Ureter (tissue), 1 donor: ENCODE measurements at regions not wholly inside any gene's neighbourhood (a gene's known extent, or its start where the extent isn't known, plus 50 kb on each side); places are given as distances from the start of the nearest gene placed in this dataset.
"Not testable (repeated sequence)": the region's sequence is repeated elsewhere in the genome, so short reads cannot be mapped to it uniquely, and the experiment has no call there.

Experiments used
- DNase-seq: peaks from one replicate; pipeline ENCODE4 v3.0.0-alpha.2; 2020; ENCODE audit warnings: low spot score
- donor health status: DM: yes; HTN: yes; CAD: no.

- DNase-seq: no peak
Measured at GRCh38 chr2:210956101-210956500, 399.7 kb downstream of the CPS1 start.

DNA sequence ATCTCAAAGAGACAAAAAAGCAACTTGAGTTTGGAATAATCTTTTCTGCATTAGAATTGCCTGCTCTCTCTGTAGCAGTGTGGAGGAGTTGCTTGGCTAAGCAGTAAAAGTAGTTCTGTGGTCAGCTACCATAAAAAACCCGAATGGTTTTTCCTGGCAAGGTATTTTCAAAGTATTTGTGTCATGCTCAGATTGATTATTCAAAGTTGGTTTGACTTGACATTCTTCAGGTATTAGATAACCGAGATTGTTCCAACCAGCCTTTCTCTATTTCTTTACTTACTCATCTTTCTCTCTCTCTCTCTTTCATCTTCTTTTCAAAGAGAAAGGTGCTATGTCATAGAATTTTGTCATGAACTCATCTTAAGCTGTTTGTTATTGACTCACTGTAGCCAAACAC is 404.9 kb downstream of the CPS1 start:
- DNase-seq: no peak

DNA sequence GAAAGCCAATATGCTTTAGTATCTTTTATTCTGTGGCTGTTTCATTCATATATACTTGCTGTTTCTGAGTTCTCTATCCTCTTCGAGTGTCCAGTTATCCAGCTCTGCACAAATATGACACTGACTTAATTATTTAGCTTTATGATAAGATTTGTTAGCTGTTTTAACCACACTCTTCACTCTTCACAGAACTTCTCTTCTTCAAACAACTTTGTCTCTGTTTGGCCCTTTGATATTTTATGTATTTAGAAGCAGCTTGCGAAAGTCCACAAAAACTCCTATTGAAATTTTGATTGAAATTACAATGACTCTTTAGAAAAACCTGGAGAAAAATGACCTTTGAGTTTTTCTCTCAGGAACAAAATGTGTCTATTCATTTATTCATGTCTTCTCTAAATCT is 407.0 kb downstream of the CPS1 start:
- no peak for DNase-seq

GRCh38 chr2:210964141-210964764 is 407.9 kb downstream of the CPS1 start:
- DNase-seq: no peak

GRCh38 chr2:210965472-210965871 is 409.1 kb downstream of the CPS1 start:
- no peak for DNase-seq

DNA sequence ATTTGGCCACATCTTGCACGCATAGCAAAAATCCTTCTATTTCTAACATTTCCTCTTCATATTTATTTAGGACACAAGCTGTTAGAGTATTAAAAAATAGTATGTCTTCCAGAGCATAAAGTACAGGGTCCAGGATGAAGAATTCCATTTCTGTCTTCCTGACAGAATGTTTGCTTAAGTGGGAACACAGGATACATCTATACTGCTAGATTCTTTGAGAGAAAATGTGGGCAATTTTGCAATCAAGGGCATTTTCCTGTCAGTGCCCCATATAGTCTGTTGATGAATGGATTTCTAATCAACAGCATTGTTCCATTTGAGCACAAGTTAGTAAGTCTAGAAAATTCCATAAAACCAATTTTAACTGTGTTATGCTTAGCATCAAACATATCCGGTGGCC is 409.9 kb downstream of the CPS1 start:
- no peak for DNase-seq

- DNase-seq: no peak
Measured at GRCh38 chr2:210971431-210971830, 415.0 kb downstream of the CPS1 start.

DNA sequence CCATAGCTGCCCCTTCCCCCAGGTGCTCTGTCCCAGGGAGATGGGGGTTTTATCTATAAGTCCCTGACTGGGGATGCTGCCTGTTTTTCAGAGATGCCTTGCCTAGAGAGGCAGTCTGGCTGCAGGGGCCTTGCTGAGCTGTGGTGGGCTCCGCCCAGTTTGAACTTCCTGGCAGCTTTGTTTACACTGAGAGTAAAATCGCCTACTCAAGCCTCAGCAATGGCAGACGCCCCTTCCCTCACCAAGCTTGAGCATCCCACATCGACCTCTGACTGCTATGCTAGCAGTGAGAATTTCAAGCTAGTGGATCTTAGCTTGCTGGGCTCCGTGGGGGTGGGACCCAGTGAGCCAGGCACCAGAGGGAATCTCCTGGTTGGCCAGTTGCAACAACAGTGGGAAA is 430.4 kb downstream of the CPS1 start:
- not testable (repeated sequence) for DNase-seq

- DNase-seq: no peak
Measured at GRCh38 chr2:210991107-210991506, 434.7 kb downstream of the CPS1 start.

DNA sequence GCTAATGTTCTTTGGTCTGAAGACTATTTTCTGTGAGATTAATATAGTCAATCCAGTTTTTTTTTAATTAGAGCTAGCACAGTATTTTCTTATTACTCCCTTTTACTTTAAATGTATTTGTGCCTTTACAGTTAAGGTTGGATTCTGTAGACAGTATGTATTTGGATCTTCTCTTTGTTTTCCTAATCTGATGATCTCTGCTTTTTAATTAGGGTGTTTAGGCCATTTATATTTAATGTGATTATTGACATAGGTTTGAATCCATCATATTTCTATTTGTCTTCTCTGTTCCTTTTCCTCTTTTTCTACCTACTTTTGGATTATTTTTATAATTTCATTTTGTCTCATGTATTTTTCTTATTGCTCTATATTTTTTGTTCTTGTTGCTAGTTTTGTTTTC is 437.7 kb downstream of the CPS1 start:
- DNase-seq: no peak

- DNase-seq: no peak
Measured at GRCh38 chr2:210997373-210997772, 441.0 kb downstream of the CPS1 start.

DNA sequence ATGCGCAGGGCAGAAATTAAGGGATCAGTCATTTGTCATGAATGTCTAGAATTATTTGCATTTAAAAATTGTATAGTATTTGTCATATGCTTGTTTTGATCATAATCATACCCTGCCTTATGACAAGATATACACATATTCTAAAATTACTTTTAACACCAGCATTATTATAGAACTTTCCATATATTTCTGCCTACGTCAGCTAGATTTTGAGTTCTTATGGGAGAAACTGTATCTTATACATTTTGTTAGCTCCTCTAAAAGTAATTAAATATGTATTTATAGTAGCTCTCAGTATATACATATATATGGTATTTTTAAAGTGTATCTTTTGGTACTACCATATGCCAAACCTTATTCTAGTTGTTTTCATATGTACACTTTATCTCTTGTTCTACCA is 441.9 kb downstream of the CPS1 start:
- no peak for DNase-seq

- DNase-seq: no peak
Measured at GRCh38 chr2:211014376-211014775, 458.0 kb downstream of the CPS1 start.

- DNase-seq: no peak
Measured at GRCh38 chr2:211014906-211015305, 458.5 kb downstream of the CPS1 start.

GRCh38 chr2:211025089-211025488 is 468.7 kb downstream of the CPS1 start:
- DNase-seq: not testable (repeated sequence)

DNA sequence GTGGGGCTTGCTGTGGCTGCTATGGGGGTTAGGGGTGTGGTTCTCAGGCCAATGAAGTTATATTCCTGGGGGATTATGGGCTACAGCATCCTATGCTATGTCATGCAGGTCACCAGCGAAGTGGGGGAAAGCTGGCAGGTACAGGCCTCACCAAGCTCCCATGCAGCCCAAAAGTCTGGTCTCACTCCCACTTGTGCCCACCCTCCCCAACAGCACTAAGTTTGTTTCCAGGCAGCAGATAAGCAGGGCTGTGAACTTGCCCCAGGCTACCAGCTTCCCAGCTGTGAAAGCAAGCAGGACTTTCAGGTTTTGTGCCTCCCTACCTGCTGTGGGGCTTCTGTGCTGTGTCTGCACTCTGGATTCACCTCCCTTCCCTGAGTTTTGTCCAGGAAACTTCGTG is 469.7 kb downstream of the CPS1 start:
- no peak for DNase-seq

DNA sequence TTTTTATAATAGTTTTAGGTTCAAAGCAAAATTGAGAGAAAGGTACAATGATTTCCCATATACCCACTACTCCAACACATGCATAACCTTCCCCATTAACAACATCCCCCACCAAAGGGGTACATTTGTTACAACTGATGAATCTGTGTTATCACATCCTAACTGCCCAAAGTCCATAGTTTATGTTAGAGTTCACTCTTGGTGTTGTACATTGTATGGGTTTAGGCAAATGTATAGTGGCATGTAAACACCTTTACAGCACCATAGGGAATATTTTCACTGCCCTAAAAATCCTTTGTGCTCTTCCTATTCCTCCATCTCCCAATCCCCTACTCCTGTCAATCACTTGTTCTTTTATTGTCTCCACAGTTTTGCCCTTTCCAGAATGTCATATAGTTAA is 471.6 kb downstream of the CPS1 start:
- no peak for DNase-seq

GRCh38 chr2:211033765-211034164 is 477.4 kb downstream of the CPS1 start:
- DNase-seq: no peak

DNA sequence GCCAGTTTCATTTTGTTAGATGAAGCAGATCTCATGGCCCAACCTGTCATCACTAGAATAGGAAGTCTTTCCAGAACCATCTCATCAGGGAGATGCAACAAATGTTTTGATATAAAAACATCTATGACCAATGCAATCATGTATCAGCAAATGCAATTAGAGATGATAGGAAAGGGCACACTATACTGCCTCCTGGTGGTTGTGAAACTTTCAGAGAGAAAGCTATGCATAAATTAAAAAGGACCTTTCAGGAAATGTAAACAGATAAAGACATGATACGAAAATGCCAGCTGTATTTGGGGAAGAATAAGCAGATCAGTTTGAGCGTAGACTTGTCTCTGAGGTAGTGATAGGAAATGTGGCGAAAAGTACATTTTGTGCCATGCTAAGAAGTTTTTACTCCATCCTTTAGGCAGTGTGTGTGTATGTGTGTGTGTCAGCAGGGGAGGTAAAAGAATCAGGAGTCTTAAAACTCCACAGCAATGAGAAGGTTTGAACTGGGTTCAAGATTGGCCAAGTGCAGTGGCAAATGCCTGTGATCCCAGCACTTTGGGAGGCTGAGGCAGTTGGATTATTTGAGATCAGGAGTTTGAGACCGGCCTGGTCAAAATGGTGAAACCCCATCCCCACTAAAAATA is 479.3 kb downstream of the CPS1 start:
- no peak for DNase-seq

- no peak for DNase-seq
Measured at GRCh38 chr2:211045025-211045424, 488.6 kb downstream of the CPS1 start.

DNA sequence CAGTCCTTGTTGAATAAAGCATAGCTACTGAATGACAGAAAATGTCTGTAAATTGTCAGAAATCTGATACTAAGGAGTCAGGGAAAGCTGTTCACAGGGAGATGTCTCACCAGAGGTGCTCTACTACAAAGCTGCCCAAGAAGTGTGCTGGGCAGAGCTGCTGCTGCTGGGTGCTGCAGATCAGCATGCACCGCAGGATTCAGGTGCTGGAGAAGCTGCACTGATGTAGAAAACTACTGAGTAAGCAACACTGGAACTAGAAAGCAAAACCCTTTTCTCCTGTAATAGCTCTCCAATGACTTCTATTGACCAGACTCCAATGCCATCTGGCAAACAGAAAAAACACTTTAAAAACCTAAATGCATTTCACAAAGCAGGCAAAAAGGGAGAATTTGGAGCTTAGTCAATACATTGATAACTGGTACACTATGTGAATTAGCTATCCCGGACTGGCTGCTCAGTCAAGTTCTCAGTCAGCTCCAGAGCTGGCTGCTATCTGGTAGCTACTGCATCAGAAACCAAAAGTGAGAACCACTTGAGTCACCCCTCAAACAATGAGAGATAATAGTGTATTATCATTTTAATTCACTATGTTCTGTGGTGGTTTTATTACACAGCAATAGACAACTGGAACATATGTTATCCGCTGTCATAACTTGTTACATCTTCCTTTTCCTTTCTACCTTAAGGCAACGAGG is 493.1 kb downstream of the CPS1 start:
- DNase-seq: no peak

- DNase-seq: no peak
Measured at GRCh38 chr2:211055438-211055837, 499.0 kb downstream of the CPS1 start.

DNA sequence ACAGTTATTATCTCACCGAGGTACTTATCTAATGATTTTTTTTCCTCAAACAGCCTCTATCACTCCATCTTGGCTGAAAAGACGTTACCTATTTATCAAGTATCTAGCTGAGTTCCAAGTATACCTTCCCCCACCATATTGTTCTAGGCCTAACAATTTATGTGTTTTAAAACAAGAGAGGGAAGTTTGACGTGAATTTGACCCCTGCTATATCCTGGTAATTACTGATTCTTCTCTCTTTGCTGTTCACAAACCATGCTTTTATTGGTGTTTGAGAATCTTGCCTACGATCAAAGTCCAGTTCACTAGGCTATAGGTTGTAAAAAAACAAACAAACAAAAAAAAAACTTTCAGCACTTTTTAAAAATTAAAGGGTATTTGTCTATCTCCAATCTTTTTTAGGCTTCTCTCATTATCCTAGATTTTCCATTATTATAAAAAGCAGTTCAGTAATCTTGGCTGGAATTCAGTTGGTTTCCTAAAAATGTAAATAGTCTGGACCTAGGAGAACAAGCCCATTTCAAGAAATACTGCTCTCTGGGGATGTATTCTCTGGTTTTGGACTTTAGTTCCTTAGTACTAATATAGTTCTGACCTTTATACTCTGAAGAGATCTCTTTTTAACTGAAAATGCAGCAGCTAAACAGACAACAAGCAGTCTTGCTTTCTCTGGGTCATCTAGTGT is 505.4 kb downstream of the CPS1 start:
- DNase-seq: no peak
